Left ventricle myocardium inferior (tissue), 1 donor: ENCODE measurements at regions not wholly inside any gene's neighbourhood (a gene's known extent, or its start where the extent isn't known, plus 50 kb on each side); places are given as distances from the start of the nearest gene placed in this dataset.

Source experiments
- DNase-seq: peaks from one replicate; pipeline ENCODE4 v3.0.0-alpha.2; 2020
- H3K27ac ChIP-seq: fragments of 200-600 bp; replicated peaks from 2 replicates; pipeline ENCODE4 v1.8.0; 2021
- H3K27me3 ChIP-seq: fragments of 200-600 bp; 2 replicates; pipeline ENCODE4 v1.8.0; 2021; ENCODE audit warnings: low read depth
- H3K36me3 ChIP-seq: fragments of 200-600 bp; 2 replicates; pipeline ENCODE4 v1.8.0; 2021
- H3K4me1 ChIP-seq: fragments of 200-600 bp; 2 replicates; pipeline ENCODE4 v1.8.0; 2021
- H3K4me3 ChIP-seq: fragments of 200-600 bp; 2 replicates; pipeline ENCODE4 v1.8.0; 2021; ENCODE audit warnings: mild to moderate bottlenecking, moderate library complexity
- H3K9me3 ChIP-seq: fragments of 200-600 bp; replicated peaks from 2 replicates; pipeline ENCODE4 v1.8.0; 2021
- CTCF ChIP-seq: fragments of 200-600 bp; IDR thresholded peaks from 2 replicates; pipeline ENCODE4 v1.8.0; 2021; ENCODE audit warnings: antibody characterized with exemption, mild to moderate bottlenecking, borderline replicate concordance
- intact Hi-C: fragments of 100-400 bp; cut with micrococcal nuclease; formaldehyde crosslinking; loops from one replicate; pipeline ENCODE4 v1.11.0; 2022
- donor health status: DM: no; HTN: yes; CAD: no; lungs with severe emphysema.

GRCh38 chr12:77560714-77561113 is 270.0 kb upstream of the NAV3 start:
- Histone ChIP-seq H3K9me3 (no peaks in the 10 kb centered on the region), H3K27me3 (no peaks in the 10 kb centered on the region), H3K36me3 (no peaks in the 10 kb centered on the region), H3K27ac (no peak overlapping the region), H3K4me3 (no peak overlapping the region), H3K4me1 (no peaks in the 10 kb centered on the region)
- DNase-seq, result no peak
- intact Hi-C loops, result no loop called here
- TF ChIP-seq CTCF, result no peak

- Histone ChIP-seq H3K4me1 (no peaks in the 10 kb centered on the region), H3K27me3 (no peaks in the 10 kb centered on the region), H3K36me3 (no peaks in the 10 kb centered on the region), H3K4me3 (no peak overlapping the region), H3K27ac (no peak overlapping the region), H3K9me3 (no peaks in the 10 kb centered on the region)
- TF ChIP-seq CTCF, result no peak
- no peak for DNase-seq
- intact Hi-C loops, result no loop called here
These were observed 271.2 kb upstream of the NAV3 start for GRCh38 chr12:77559400-77560074.

DNA sequence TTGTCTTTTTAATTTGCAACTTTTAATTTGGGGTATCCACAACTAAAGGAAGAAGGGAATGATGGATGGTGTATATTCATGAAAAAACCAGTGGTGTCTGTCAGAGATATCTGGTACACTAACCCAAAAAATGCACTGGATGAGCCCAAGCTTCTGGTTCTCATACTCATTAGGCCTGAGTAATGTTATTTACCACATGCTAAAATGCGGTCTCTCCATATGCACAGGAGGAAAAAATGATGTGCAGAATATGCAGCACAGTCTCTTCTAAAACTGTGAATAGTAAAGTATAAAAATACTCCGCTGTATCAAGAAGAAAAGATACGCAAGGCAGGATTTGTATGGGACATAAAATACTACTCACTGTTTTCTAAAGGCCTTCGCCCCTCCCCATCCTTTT is 275.6 kb upstream of the NAV3 start:
- intact Hi-C loops, result no loop called here
- H3K4me1 ChIP-seq, result no peaks in the 10 kb centered on the region
- no peak overlapping the region for H3K4me3 ChIP-seq
- no peaks in the 10 kb centered on the region for H3K9me3 ChIP-seq
- H3K27ac ChIP-seq, result no peak overlapping the region
- H3K27me3 ChIP-seq, result no peaks in the 10 kb centered on the region
- H3K36me3 ChIP-seq, result no peaks in the 10 kb centered on the region
- TF ChIP-seq CTCF, result no peak
- DNase-seq, result no peak

DNA sequence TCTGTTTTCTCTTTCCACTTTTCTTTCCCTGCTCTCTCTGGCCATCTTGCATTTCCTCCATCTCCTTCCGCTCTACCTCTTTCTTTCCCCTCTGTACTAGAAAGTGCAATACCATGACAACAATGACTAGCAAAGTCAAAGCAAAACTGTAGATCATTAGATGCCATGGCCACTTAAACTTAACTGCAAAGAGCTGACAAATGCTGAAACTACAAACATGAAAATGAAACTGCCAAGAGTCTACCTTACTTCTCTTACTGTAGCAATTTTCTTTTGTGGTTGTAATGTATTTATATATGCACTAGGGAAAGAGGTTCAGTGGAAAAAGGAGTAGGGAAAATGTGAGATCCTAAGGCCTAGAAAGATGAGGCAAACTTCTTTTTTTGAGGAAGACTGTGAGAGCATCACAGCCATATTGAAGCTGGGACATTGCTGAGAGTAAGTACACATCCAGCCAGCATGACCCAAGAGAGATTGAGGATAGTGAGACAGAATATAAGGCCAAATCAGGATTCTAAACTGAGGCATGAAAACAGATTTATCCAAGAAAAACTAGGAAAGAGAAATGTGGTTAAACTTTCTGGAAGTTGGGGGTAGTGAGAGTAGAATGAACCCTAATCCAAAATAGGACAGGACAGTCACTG is 276.6 kb upstream of the NAV3 start:
- Histone ChIP-seq H3K4me1 (no peaks in the 10 kb centered on the region), H3K9me3 (no peaks in the 10 kb centered on the region), H3K27ac (no peak overlapping the region), H3K4me3 (no peak overlapping the region), H3K36me3 (no peaks in the 10 kb centered on the region), H3K27me3 (no peaks in the 10 kb centered on the region)
- intact Hi-C loops, result no loop called here
- no peak for TF ChIP-seq CTCF
- no peak for DNase-seq

DNA sequence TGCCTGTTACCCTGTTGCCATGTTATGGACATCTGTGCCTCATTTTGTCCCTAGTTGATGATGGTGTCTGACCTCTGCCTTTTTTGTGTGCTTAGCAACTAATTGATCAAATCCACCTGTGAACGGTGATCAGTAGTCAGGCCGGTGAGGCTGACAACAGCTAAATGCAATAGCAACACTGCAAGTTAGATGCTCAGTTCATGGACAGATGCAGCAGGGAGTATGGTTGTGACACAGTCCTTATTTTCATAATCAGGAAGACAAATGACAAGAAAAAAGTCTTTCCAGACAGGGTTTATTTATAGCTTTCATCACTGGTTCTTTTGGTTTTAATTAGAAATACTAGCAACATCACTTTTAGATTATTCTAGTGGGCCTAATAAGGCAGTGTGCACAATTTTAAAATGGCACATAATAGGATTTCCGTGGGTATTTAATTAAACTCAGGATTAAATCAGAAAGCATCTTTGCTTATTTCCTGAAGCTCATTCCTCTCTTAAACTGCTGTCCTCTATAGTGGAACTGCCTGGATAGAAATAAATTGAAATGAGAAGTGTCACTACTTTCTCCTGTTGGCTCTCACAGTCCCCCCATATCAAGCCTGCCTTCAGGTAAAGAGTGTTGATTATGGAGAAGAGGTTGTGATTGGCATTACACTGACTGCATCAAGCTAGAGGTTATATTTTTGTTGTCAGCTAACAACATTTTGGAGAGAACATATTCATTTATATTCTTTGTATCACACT is 281.1 kb upstream of the NAV3 start:
- intact Hi-C loops, result no loop called here
- DNase-seq, result no peak
- no peak overlapping the region for H3K4me3 ChIP-seq
- no peak overlapping the region for H3K27ac ChIP-seq
- H3K9me3 ChIP-seq, result peaks cover 2% of the 10 kb centered on the region
- no peak for TF ChIP-seq CTCF
- no peaks in the 10 kb centered on the region for H3K4me1 ChIP-seq
- no peaks in the 10 kb centered on the region for H3K36me3 ChIP-seq
- no peaks in the 10 kb centered on the region for H3K27me3 ChIP-seq
